ENCODE measurements at regions not wholly inside any gene's neighbourhood (a gene's known extent, or its start where the extent isn't known, plus 50 kb on each side); places are given as distances from the start of the nearest gene placed in this dataset.
"Not testable (repeated sequence)": the region's sequence is repeated elsewhere in the genome, so short reads cannot be mapped to it uniquely, and the experiment has no call there.

DNA sequence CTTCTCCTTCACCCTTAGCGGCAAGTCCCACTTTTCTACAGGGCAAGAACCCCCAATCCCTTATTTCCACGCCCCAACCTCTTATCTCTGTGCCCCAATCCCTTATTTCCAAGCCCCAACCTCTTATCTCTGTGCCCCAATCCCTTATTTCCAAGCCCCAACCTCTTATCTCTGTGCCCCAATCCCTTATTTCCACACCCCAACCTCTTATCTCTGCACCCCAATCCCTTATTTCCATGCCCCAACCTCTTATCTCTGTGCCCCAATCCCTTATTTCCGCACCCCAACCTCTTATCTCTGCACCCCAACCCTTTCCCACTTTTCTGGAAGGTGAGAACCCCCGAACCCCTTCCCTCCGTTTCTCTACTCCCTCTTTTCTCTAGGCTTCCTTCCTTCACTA lies 116.1 kb upstream of the GJE1 start:
- DNase-seq, result not testable (repeated sequence)

DNA sequence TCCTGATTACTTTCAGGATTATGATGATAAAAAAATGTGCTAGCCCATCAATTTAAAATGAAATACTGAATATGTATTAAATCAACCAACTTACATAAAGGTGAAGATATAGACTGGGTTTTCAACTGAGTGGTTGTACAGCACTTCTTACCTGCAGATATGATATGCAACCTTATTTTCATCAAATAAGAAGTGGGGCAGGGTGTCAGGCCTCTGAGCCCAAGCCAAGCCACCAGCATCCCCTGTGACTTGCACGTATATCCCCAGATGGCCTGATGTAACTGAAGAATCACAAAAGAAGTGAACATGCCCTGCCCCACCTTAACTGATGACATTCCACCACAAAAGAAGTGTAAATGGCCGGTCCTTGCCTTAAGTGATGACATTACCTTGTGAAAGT lies 117.3 kb upstream of the GJE1 start:
- DNase-seq, result not testable (repeated sequence)

DNA sequence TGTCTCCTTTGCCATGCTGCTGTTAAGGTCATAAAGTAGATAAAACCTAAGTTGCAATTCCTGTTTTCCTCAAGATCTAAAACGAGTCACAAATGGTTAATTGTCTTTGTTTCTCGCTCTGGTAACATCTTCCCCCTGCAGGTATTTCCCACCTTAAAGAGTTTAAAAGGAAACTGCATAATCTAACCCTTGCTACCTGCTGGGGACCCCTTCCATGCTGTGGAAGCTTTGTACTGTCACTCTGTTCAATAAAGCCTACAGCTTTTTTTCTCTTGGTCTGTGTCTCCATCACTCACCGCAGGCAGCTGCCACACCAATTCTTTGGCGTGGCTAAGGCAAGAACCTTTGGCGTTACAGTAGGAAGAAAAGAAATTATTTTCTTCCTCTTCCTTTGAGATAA lies 117.7 kb upstream of the GJE1 start:
- no peak for DNase-seq

DNA sequence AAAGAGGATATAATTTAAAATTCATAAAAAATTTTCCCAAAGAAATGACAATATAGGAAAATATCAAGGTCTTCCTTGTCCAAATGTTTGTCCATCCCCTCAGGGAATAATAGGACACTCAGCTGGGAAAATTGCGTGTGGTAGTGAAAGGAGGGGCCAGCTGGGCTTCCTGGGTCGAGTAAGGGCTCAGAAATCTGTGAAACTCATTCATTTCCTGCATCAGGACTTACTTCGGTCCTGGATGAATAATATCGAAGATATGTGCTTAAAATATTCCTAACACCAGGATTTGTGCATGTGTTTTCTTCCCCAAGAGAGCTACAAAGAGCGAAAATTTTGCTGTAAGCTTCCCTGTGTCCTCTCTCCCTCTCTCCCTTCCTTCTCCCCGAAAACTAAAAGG lies 118.2 kb upstream of the GJE1 start:
- no peak for DNase-seq

DNA sequence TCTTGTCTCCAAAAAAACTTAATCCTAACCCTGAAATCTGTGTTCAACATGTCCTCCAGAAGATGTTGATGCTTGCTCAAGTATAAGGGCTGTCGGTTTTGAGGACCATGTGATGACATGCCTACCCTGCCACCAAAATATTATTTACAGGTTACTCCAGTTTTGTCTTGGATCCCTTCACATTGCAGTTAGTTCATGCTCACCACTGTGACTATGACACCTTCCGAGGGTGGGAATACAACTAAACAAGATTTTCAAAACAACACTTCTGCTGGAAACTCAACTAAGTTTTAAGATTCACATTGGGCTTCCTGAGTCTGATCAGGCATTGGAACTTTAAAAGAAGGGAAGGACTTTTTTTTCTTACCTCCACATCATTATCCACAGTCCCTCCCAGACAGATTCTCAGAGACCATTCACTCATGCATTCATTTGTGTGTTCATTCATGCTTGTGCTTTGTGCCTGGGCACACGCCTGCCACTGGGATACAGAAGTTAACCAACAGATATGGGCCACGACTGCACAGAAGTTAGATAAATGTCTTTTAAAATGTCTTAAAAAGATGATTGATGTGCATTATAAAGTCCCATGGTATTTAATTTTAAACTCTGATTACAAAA lies 118.7 kb upstream of the GJE1 start:
- DNase-seq, result no peak

DNA sequence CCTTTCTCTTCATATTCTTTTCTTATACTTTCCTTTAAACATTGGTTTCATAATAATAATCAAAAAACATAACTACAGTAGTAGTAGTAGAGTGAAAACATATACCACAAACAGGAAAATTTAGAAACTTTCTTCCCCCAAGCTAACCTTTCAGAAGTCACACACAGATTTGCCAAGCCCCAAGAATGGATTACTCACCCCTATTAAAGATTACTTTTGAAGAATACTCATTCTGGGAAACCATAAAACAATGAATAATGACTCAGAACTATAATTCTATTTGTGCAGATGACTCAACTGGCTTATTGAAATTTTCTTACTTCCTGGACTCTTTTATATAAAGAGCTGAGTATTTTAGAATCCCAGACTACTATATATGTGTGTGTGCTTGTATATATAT lies 119.4 kb upstream of the GJE1 start:
- DNase-seq, result no peak

DNA sequence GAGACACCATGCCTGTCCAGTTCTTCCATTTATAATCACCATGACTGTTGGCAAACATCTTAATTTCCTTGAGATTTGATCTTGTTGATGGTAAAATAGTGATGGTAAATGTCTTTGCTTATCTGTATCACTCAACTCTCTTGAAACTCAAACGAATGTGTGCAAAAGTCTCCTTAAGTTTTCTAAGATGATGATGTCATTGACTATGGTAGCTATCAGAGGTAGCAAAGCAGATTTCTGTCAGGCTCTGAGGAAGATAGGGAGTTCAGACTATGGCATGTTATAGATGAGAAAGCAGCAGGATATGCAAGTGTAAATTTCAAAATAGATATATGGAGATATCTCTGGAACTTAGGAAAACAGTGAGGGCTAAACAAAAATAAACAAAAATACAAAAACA lies 121.0 kb upstream of the GJE1 start:
- DNase-seq, result no peak

DNA sequence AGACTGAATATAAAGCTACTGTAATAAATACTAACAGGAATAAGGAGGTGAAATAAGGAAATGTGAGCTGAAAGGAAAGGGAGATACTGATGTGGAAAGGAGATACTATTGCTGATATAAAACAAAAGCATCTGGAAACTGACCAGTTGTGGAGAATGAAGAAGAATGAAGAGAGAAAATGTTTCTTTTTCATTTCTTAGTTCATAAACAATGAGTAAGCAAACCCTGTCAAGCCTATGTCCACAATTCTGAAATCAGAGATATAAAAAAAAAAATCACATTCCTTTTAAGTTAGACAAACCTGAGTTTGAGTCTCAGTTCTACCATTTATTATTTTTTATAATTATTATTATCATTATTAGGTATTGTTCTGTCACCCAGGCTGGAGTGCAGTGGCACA lies 121.6 kb upstream of the GJE1 start:
- DNase-seq, result no peak

DNA sequence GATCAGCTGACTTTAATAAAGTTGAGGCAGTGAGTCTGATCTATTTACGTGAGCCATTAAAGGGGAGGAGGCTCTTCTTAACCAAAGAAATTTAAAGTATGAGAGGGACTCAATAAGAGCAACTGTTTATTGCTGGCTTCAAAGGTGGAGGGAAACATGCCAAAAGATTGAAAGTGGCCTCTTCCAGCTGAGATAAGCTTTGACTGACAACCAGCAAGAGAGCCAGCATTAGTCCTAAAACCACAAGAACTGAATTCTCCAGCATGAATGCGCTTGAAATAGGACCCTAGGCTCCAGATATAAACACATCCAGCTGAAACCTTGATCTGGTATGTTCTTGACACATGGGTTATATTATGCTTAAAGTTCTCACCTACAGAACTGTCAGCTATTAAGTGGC lies 123.1 kb upstream of the GJE1 start:
- no peak for DNase-seq

DNA sequence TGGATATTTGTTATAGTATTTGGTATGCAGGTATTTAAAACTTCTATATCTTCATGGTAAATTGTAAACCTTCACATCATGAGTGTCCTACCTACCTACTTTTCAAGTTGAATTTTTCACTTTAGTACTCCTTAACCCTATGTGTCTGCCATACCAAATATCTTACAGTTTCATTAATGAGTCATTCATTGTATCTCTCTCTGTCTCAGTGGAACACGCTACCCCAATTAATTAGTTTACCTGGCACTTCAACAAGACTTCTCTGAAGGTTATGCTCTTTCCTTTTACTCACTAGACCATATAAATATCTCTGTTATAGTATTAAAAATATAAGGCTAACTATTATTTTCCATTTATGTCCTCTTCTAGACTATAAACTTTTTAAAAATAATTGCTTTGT lies 123.9 kb upstream of the GJE1 start:
- no peak for DNase-seq

DNA sequence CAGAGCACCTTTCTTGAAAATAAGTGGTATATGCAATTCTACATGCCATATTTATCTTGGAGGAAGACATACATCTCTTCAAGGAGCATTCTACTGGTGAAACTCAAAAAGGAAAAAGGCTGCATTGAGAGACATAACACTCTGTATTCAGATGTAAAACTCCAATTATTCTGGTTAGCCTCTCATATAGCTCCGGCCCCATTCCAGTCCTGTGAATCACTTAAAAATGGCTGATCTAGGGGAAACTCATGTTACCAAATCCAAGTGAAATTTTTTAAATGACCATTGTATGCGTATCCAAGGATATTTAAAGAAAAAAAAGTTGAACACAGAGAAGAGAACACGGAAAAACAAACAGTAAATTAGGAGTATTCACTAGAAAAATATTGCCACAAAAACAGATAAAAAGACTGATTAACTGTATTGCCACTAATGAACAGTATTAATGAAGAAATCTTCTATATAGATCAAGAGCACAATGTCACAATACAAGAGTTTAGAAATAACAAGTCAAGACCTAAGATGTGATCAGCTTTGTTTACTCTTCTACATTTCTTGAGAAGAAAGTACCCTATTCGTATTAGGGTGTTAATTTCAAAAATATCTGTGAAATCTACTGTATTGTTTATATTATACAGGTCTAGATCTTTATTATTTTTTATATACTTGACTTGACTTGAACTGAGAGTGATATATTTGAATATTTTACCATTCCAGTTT lies 124.5 kb upstream of the GJE1 start:
- no peak for DNase-seq

DNA sequence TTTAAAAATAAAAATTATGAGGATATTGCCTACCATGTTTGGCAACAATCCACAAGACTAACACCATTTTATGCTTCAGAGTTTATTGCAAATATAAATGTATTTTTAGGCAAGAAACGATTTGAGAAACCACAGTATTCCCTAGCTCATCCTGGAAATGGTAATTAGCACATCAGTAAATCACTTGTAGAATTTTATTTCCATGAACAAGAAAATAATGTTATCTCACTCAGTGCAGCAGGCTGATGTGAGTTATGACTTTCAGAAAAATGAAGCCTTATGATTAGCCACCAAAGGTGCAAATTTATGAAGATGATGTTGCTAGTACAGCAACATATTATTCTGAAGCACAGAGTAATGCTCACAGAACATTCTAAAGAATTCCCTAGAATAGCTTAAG lies 127.7 kb upstream of the GJE1 start:
- no peak for DNase-seq

DNA sequence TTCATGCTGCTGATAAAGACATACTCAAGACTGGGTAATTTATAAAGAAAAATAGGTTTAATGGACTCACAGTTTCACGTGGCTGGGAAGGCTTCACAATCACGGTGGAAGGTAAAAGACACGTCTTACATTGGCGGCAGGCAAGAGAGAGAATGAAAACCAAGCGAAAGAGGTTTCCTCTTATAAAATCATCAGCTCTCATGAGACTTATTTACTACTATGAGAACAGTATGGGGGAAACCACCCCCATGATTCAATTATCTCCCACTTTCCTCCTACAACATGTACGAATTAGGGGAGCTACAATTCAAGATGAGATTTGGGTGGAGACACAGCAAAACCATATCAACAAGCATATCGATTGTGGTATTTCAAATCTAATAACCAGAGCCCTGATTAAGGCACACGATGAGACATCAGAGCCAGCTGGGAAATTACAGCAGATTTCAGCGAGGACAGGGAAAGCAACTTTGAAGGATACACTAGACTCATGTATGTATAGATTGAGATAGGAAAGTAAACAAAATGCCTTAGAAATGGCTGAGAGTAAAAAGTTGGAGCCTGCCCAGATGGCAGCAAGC lies 129.8 kb upstream of the GJE1 start:
- no peak for DNase-seq

DNA sequence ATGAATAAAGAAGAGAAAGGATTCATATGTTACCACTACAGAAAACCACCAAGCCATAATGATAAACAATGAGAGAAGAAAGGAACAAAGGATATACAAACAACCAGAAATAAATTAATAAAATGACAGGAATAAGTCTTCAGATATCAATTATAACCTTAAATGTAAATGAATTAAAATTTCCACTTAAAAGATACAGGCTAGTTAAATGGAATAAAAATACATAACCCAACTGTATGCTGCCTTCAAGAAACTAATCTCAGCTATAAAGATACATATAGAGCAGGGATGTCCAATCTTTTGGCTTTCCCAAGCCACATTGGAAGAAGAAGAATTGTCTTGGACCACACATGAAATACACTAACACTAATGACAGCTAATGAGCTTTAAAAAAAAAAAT lies 135.9 kb upstream of the GJE1 start:
- DNase-seq, result no peak

DNA sequence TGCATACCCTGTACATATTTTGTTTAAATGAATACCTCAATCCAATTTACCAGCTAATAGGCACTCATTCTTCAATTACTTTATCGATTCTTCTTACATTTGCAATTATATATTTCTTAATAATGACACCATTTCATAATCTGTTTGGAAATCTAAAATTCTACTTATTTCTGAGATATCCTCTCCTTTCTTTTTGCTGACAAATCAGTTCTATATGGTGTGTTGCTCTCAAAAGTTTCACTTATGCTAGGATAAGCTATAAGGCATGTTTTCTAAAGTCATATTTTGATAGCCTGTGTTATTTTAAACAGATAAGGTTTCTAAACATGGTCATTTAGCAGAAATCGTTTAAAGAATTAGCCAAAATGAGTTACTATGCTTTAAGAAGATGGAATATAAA lies 140.6 kb upstream of the GJE1 start:
- no peak for DNase-seq

DNA sequence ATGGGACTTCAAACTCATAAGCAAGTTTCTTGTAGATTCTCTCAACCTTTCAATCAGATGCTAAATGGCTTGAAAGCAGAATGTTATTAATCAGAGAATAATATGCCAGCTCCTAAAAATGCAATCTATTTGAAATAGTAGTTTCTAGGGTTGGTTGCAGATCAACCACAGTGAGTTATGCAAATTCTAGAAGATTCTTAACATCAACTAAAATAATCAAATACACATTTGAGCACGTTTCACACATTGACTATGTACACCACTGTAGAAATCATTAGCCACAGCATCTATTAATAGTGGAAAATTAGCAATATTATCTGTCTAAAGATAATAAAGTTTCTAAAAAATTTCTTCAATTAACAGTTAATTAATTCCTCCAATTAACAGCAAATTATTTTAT lies 141.9 kb upstream of the GJE1 start:
- no peak for DNase-seq

DNA sequence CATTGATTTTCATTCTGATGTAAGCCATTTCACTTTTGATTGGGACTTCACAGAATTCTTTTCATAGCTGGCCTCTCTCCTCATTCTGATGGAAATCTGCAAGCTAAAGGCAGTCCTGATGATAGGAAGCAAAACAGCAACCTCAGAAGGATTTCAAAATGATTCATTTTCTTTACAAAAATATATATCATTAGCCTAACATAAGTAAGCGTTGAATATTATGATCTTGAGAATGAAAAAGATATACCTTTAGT lies 143.1 kb upstream of the GJE1 start:
- DNase-seq, result no peak

DNA sequence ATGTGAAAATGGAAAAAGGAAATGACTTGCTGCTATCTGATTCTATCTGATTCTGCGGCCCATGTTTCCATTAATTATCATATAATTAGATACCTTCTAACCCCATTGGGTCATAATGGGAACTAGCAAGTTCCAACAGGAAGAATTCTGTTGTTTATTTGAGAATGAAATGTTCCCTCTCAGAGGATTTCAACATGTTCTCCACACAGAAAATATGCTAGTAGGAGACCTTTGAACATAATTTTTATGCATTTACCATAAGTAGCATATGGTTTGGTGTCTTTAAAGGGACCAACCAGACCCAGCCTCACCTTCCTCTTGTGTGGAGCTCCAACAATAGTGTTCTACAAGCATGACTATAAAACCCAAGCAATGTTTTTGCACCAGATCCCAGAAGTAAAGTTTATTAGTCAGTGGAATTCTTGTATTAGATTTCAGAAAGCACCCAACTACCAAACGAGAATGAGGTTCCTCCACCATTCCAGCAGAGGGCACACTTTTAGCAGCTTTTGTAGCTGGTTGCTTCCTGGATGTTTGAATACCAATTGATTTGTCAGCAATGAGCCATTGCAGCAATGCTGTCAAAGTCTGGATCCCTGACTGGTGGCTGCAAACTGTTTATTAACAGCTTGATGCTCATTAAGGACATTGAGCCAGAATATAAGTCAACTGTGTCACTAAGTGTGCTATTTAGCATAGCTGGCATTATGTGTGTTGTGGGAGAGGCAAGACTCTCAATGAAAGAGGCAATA lies 143.6 kb upstream of the GJE1 start:
- peak; percentile 37 for DNase-seq

DNA sequence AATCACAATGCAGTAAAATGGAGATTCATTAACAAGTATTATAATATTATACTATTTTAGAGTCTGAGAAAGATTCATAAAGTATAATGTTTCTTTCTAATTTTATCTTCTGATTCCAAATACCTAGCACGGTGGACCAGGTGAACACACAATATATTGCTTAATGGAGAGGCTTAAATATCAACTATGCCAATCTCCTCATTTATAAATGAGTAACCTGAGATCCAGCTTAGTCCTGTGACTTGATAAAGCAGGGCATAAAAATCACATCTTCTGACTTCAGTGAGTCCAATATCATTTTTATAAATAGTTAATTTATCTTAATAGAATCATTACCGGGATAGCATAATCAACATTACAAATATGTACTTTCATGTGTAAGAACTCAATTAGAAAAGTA lies 144.4 kb upstream of the GJE1 start:
- no peak for DNase-seq

DNA sequence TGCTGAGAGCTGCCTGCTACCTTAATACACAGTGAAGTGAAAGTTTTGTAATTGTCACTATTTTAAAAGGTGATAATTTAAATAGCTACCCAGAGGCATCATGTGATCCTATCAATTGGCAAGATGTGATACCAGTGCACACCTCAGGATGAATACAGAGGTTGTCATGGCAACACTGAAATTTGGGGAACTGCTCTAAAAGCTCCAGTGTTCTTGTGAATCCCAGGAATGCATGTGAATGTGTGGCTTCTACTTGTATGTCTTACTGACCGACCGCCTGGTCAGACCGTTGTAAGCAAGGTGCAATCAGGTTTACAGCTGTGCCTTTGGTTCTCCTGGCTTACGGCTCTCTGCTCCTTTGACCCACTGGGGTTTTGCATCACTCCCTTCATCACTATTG lies 146.3 kb upstream of the GJE1 start:
- DNase-seq, result no peak

DNA sequence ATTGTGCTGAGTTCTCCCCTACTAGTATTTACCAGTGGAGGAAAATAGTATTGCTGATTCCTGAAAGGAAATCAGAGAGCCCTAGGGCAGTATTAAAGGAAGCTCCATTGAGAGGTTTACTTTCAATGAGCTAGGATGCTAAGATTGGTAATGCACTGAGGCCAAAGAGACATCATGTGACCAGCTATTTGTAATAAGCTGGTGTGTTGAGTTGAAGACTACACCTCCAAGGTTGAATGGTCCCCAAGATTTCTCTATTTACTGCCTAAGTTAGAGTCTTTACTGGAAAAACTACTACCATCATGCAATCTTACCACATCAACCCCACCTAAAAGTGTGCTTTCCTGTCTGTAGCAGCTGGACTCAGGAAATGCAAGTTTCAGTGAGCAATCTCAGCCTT lies 151.5 kb upstream of the GJE1 start:
- DNase-seq, result no peak

DNA sequence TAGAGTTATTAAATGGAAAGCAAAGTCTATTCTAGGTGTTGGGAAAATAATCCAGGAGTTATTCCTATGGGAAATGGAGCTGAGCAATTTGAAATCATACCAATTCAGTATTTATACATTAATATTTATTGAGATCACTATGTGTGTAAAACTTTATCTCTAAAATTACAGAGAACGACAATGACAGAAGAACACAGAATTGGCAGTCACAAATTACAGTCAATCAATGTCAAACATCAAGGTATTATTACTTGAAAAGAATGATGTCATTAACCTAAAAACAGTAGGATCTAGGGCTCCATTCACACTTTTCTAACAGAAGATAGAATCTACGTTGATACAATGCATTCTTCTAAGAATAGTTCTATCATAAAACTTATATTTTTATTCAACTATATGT lies 154.9 kb upstream of the GJE1 start:
- no peak for DNase-seq

DNA sequence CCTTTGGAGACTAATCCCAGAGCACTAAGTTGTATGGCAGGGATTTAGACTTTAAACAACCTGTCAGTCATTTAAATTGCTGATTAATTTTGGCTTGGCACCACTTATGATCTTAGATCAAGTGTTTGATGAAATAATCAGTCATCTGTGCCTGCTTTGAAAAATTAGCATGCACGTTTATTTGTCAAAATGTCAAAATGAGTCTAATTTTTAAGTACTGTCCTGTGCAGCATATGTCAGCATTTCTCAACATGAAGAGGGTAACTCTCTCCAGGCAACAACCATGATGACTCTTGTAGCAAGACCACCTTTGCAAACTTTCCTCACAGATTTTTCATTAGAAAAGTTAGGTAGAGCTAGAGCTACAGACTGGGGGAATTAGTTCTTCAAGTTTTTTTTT lies 155.7 kb upstream of the GJE1 start:
- no peak for DNase-seq

DNA sequence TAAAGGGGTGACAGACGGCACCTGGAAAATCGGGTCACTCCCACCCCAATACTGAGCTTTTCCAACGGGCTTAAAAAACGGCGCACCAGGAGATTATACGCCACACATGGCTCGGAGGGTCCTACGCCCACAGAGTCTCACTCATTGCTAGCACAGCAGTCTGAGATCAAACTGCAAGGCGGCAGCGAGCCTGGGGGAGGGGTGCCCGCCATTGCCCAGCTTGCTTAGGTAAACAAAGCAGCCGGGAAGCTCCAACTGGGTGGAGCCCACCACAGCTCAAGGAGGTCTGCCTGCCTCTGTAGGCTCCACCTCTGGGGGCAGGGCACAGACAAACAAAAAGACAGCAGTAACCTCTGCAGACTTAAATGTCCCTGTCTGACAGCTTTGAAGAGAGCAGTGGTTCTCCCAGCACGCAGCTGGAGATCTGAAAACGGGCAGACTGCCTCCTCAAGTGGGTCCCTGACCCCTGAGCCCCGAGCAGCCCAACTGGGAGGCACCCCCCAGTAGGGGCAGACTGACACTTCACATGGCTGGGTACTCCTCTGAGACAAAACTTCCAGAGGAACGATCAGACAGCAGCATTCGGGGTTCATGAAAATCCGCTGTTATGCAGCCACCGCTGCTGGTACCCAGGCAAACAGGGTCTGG lies 162.8 kb upstream of the GJE1 start:
- not testable (repeated sequence) for DNase-seq
